ENCODE measurements at regions not wholly inside any gene's neighbourhood (a gene's known extent, or its start where the extent isn't known, plus 50 kb on each side); places are given as distances from the start of the nearest gene placed in this dataset.

DNA sequence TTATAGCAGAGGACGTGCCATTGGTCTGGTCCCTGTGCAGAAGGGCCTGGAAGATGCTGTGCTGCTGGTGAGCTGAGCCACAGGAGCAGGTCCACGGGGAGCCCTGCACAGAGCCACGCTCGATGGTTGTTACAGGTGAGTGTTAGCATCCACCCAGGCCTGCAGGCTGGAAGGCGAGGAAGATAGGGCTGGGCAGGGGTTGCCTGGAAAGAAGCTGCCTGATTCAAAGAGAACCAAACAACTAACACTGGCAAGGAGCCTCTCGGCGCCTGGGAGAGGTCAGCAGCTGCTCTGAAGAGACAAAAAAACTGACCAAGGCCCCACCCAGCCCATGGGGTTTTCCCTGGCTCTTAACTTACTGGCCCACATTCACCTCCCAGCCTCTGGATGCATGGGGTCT is 160.2 kb downstream of the MED10 start:
- TF ChIP-seq CTCF (conservative IDR thresholded peaks at IDR 0.05 in 1 of 2, IDR thresholded peaks at IDR 0.05 in 1 of 2; ENCODE audit: low read depth in 1 of 2, low read length in 2 of 2) (no peak), EZH2 (IDR thresholded peaks at IDR 0.05; ENCODE audit: low read length, missing control alignments) (no peak)

Measured in fibroblast of lung (primary cell).